ENCODE measurements at regions not wholly inside any gene's neighbourhood (a gene's known extent, or its start where the extent isn't known, plus 50 kb on each side); places are given as distances from the start of the nearest gene placed in this dataset.

DNA sequence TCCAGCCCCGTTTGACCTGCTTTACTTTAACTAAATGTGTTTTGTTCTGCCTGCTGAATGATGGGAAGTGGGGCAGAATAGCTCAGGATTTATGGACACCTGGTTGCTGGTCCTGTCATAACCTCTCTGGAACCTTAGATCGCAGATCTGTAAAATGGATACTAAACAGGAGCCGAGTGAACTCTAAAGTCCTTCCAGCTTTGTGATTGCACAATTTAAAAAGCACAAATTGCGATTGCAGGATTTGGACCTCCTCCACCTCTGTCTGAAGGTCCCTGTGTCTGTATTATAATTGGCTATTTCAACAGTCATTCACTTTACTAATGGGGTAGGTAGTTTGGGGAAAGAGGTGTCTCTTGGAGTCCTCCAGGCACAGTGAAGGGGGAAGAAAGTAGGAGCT is 220.4 kb downstream of the LY86 start:
- TF ChIP-seq, protein P1, sequence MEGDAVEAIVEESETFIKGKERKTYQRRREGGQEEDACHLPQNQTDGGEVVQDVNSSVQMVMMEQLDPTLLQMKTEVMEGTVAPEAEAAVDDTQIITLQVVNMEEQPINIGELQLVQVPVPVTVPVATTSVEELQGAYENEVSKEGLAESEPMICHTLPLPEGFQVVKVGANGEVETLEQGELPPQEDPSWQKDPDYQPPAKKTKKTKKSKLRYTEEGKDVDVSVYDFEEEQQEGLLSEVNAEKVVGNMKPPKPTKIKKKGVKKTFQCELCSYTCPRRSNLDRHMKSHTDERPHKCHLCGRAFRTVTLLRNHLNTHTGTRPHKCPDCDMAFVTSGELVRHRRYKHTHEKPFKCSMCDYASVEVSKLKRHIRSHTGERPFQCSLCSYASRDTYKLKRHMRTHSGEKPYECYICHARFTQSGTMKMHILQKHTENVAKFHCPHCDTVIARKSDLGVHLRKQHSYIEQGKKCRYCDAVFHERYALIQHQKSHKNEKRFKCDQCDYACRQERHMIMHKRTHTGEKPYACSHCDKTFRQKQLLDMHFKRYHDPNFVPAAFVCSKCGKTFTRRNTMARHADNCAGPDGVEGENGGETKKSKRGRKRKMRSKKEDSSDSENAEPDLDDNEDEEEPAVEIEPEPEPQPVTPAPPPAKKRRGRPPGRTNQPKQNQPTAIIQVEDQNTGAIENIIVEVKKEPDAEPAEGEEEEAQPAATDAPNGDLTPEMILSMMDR (conservative IDR thresholded peaks at IDR 0.05) = no peak
- no peak for TF ChIP-seq ZFX (IDR thresholded peaks at IDR 0.05)
